HG02623 (cell line): ENCODE measurements at regions not wholly inside any gene's neighbourhood (a gene's known extent, or its start where the extent isn't known, plus 50 kb on each side); places are given as distances from the start of the nearest gene placed in this dataset.
"Not testable (repeated sequence)": the region's sequence is repeated elsewhere in the genome, so short reads cannot be mapped to it uniquely, and the experiment has no call there.

Source experiments
- ATAC-seq: cut with Tn5 transposase; IDR thresholded peaks from one replicate; pipeline ENCODE4 v1.9.1; 2021; ENCODE audit warnings: moderate library complexity; ENCODE audit not compliant: unreplicated experiment

GRCh38 chr19:31444931-31445330, 95.7 kb upstream of the TSHZ3 start:
- no peak for ATAC-seq

- no peak for ATAC-seq
These were observed 96.2 kb upstream of the TSHZ3 start for GRCh38 chr19:31445406-31445805.

GRCh38 chr19:31448221-31448657, 99.0 kb upstream of the TSHZ3 start:
- ATAC-seq: no peak

GRCh38 chr19:31449379-31449778, 100.1 kb upstream of the TSHZ3 start:
- ATAC-seq: no peak

GRCh38 chr19:31450696-31451095, 101.5 kb upstream of the TSHZ3 start:
- ATAC-seq: no peak

GRCh38 chr19:31451686-31452330, 102.6 kb upstream of the TSHZ3 start:
- ATAC-seq: no peak

- ATAC-seq: no peak
These were observed 110.2 kb upstream of the TSHZ3 start for GRCh38 chr19:31459430-31459829.

- no peak for ATAC-seq
These were observed 112.7 kb upstream of the TSHZ3 start for GRCh38 chr19:31461814-31462539.

- no peak for ATAC-seq
These were observed 121.1 kb upstream of the TSHZ3 start for GRCh38 chr19:31470229-31470939.

GRCh38 chr19:31470952-31471351, 121.7 kb upstream of the TSHZ3 start:
- no peak for ATAC-seq

GRCh38 chr19:31478241-31478640, 129.0 kb upstream of the TSHZ3 start:
- ATAC-seq: no peak

- ATAC-seq: no peak
These were observed 134.1 kb upstream of the TSHZ3 start for GRCh38 chr19:31483226-31483857.

- not testable (repeated sequence) for ATAC-seq
These were observed 135.7 kb upstream of the TSHZ3 start for GRCh38 chr19:31484858-31485410.

GRCh38 chr19:31485472-31485871, 136.2 kb upstream of the TSHZ3 start:
- no peak for ATAC-seq

- ATAC-seq: no peak
These were observed 142.0 kb upstream of the TSHZ3 start for GRCh38 chr19:31491242-31491641.

- no peak for ATAC-seq
These were observed 142.8 kb upstream of the TSHZ3 start for GRCh38 chr19:31492050-31492449.

GRCh38 chr19:31496076-31496475, 146.8 kb upstream of the TSHZ3 start:
- no peak for ATAC-seq

- ATAC-seq: no peak
These were observed 148.5 kb upstream of the TSHZ3 start for GRCh38 chr19:31497709-31498108.

GRCh38 chr19:31498781-31499180, 149.5 kb upstream of the TSHZ3 start:
- ATAC-seq: no peak

GRCh38 chr19:31499281-31500196, 150.3 kb upstream of the TSHZ3 start:
- ATAC-seq: no peak
